GM10266 (cell line): ENCODE measurements at regions not wholly inside any gene's neighbourhood (a gene's known extent, or its start where the extent isn't known, plus 50 kb on each side); places are given as distances from the start of the nearest gene placed in this dataset.
A peak's percentile ranks its signal among the peaks of the same experiment; 100 is the strongest.

Experiments used
- DNase-seq: peaks from one replicate; pipeline ENCODE4 v3.0.0; 2012; ENCODE audit errors: extremely low spot score
- TF ChIP-seq, protein P1 (sequence below): IDR thresholded peaks from 2 replicates; pipeline ENCODE4 v1.5.1; 2012; ENCODE audit warnings: mild to moderate bottlenecking, low read depth; ENCODE audit not compliant: control insufficient read depth, insufficient read depth; ENCODE audit errors: missing control alignments

DNA sequence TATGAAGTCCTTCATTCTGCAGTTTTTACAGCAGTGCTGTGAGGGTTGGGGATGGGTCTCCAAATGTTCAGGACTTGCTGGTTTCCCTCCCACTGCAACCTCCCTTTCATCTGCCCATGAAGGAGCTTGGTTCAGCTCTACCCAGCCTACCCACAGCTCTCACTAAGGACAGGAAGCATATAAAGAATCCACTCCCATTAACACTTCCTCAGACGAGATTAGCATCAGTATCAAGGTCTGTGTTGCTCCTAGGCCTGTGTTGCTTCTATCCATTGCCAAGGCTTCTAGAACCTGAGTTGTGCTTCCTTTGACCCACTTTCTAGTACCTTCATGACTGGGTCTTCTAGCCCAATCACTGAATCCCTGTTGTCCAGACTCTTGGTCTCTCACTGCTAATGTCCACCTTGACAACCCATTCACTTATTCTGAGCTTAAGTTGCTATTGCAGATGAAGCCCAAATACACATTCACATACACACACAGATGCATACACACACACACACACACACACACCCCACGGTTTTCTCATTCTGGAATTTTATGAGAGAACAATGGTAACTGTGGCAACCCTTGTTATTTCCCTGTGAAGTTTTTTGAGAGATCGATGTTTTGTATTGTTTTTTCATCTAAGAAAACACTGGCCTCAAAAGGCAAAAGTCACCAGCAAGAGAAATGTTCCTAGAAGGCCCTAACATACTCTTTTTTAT is 248.1 kb downstream of the MTERF1 start:
- DNase-seq = no peak
- TF ChIP-seq, protein P1, sequence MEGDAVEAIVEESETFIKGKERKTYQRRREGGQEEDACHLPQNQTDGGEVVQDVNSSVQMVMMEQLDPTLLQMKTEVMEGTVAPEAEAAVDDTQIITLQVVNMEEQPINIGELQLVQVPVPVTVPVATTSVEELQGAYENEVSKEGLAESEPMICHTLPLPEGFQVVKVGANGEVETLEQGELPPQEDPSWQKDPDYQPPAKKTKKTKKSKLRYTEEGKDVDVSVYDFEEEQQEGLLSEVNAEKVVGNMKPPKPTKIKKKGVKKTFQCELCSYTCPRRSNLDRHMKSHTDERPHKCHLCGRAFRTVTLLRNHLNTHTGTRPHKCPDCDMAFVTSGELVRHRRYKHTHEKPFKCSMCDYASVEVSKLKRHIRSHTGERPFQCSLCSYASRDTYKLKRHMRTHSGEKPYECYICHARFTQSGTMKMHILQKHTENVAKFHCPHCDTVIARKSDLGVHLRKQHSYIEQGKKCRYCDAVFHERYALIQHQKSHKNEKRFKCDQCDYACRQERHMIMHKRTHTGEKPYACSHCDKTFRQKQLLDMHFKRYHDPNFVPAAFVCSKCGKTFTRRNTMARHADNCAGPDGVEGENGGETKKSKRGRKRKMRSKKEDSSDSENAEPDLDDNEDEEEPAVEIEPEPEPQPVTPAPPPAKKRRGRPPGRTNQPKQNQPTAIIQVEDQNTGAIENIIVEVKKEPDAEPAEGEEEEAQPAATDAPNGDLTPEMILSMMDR = no peak

DNA sequence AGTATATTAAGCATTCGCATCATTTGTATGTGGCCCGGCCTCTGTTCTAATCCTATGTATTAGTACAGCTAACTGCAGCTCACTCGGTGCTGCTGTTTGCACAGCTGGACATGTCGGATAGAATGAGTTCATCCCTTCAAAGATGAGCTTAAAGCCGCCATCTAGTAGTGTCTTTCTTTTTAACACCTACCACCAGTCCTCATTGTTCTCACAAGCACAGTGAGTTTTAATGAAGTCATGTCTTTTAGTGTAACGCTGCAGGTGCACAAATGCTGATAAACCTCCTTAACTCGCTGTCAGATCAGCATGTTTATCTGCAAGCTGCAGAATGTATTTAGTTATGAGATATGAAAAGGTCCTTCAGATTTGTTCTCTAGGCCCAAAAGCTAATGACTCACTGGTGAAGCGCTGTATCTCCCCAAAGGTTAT is 247.5 kb downstream of the MTERF1 start:
- DNase-seq = no peak
- TF ChIP-seq, protein P1 = no peak

DNA sequence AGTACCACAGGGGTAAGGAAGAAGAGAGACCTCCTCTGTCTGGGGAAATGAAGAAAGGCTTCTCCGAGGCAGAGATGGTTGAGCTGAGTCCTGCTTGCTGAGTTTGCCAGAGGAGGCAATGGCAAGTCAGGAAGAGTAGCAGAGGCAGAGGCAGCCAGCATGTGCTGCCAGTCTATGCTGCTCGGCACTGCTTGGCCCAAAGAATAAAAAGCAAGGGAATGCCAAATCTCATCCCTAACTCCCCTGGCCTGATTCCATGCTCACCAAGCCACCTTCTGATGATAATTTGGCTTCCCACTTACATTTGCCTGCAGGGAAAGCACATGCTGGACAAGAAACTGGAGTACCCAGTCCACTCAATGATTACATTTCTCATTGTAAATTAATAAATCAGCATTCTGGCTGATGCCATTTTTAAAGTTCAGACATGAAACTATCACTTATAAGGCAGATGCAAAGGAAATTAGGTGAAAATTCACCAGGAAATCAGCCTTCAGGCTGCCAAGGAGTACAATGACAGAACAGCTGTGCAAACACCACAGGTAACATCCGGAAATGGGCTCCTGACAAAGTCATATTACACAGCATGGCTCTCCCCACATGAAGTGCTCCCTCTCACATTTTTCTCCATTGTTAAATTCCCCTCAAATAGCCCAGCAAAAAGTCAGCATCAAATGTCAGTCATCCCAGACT is 245.9 kb downstream of the MTERF1 start:
- TF ChIP-seq, protein P1 = no peak
- no peak for DNase-seq

DNA sequence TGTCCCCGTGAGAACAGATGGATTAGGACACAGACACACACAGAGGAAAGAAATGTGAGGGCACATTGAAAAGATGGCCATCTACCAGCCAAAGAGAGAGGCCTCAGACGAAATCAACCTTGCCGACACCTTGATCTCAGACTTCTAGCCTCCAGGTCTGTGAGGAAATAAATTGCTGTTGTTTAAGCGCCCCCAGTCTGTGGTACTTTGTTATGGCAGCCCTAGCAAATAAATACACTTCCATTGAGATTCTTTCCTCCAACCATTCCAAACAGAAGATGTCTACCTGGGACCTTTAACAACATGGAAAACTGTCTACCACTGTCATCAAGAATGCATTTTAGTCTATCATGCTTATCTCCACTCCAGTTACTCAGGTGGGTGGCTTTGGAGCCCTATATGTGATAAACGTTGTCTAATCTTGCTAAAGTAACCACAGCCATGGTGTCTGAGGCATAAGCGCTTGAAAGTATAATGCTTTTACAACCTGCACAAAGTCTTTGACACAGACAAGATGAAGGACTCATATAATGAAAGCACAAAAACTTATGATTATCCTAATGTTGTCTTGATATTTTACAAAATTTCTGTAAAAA is 244.3 kb downstream of the MTERF1 start:
- no peak for DNase-seq

DNA sequence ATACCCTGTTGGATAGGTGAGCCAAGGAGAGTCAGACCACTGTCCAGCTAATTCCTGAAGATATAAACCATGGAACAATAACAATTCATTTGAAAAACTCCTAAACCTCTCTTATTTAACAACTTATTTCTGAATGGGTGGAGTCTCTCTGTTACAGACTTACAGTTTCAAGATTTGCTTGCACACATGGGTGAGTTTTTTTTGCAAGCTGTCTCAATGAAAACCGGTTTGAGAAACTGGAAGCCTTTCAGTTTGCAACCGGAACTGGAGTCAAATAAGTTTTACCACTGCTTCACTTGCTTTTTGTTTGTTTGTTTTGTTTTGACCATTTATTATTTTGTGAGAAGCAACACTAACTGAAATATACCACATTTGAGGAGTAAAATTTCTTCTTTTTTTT is 243.8 kb downstream of the MTERF1 start:
- DNase-seq = no peak
- TF ChIP-seq, protein P1 = no peak

More for the DNA sequence above, 244.3 kb downstream of the MTERF1 start:
- TF ChIP-seq, protein P1 = peak; percentile 68

DNA sequence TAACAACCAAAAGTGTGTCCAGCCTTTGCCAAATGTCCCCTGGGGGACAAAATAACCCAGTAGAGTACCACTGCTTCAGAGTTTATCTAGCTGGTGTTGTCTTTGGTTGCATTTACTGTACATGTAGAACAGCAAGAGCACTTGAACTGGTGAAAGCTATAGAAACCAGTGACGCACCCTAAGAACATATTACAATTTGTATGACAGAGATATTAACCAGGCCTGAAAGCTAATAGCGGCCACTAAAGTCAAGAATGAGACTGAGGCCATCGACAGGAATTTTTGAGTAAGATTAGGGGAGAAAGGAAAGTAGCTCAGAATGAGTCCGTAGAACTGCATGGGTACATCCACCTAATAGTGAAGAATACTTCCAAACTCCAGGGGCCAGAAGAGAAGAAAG is 236.2 kb downstream of the MTERF1 start:
- TF ChIP-seq, protein P1 = no peak
- DNase-seq = no peak

DNA sequence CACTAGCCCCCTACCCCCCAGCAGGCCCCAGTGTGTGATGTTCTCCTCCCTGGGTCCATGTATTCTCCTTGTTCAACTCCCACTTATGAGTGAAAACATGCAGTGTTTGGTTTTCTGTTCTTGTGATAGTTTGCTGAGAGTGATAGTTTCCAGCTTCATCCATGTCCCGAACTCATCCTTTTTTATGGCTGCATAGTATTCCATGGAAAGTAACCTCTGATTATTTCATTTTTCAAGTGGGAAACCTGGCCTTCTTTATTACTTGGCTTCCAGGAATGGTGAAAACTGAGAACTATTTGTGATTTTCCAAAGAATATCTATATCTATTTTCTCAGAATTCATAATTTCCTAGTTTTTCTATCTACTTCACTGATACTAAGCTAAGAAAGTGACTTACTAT is 235.0 kb downstream of the MTERF1 start:
- no peak for DNase-seq
- TF ChIP-seq, protein P1 = no peak
